BE2C (cell line): ENCODE measurements at regions not wholly inside any gene's neighbourhood (a gene's known extent, or its start where the extent isn't known, plus 50 kb on each side); places are given as distances from the start of the nearest gene placed in this dataset.
"Not testable (repeated sequence)": the region's sequence is repeated elsewhere in the genome, so short reads cannot be mapped to it uniquely, and the experiment has no call there.

Experiments used
- DNase-seq: peaks from one replicate; pipeline ENCODE4 v3.0.0-alpha.2; 2020
- H3K27me3 ChIP-seq: fragments of 250-450 bp; sonication (Bioruptor Pico); 2 replicates; pipeline ENCODE4 v1.5.1; 2020; ENCODE audit warnings: mild to moderate bottlenecking
- H3K36me3 ChIP-seq: fragments of 250-450 bp; sonication (Bioruptor Pico); 2 replicates; pipeline ENCODE4 v1.5.1; 2020; ENCODE audit warnings: mild to moderate bottlenecking
- H3K4me1 ChIP-seq: fragments of 250-450 bp; sonication (Bioruptor Pico); 2 replicates; pipeline ENCODE4 v1.5.1; 2020
- H3K4me3 ChIP-seq: 2 replicates; pipeline ENCODE4 v1.5.1; 2011; ENCODE audit warnings: low read depth, low read length
- H3K9me3 ChIP-seq: fragments of 250-450 bp; sonication (Bioruptor Pico); 2 replicates; pipeline ENCODE4 v1.5.1; 2020
- TF ChIP-seq, protein P1 (sequence below): IDR thresholded peaks from 2 replicates; pipeline ENCODE4 v1.5.1; 2012; ENCODE audit warnings: mild to moderate bottlenecking, low read depth, low read length

DNA sequence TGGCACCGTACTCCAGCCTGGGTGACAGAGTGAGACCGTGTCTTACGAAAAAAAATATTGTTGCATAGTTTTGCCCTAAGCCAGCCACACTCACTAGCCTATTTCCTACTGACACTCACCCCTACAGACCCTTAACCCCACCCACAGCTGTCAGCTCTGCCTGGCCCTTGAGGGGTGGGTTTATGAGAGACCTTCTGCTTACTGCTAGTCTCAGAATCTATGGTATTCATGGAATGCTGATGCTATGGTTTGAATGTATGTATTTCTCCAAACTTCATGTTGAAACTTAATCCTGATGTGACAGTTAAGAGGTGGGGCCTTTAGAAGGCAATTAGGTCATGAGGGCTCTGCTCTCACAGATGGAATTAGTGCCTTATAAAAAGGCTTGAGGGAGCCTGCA is 79.2 kb upstream of the LRCH1 start:
- TF ChIP-seq, protein P1, sequence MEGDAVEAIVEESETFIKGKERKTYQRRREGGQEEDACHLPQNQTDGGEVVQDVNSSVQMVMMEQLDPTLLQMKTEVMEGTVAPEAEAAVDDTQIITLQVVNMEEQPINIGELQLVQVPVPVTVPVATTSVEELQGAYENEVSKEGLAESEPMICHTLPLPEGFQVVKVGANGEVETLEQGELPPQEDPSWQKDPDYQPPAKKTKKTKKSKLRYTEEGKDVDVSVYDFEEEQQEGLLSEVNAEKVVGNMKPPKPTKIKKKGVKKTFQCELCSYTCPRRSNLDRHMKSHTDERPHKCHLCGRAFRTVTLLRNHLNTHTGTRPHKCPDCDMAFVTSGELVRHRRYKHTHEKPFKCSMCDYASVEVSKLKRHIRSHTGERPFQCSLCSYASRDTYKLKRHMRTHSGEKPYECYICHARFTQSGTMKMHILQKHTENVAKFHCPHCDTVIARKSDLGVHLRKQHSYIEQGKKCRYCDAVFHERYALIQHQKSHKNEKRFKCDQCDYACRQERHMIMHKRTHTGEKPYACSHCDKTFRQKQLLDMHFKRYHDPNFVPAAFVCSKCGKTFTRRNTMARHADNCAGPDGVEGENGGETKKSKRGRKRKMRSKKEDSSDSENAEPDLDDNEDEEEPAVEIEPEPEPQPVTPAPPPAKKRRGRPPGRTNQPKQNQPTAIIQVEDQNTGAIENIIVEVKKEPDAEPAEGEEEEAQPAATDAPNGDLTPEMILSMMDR = no peak
- Histone ChIP-seq H3K36me3 (no peaks in the 10 kb centered on the region), H3K4me1 (no peaks in the 10 kb centered on the region)

DNA sequence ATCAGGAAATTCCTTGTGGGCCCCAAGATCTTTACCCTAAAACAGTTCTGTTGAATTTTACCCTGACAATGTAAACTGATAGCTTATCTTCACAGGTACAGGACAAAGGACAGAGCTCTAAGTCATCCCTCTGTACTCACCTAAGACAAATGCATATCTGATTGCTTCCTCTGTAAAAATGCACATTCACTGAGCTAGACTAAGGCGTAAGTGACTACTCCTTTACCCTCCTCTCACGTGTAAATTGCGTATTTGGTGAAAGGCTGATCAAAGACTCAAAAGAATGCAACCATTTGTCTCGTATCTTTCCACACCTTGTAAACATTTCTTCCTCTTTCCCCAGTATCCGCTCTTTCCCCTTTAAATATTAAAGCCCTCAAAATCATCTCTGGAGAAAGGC is 80.6 kb upstream of the LRCH1 start:
- no peak overlapping the region for H3K4me3 ChIP-seq
- no peaks in the 10 kb centered on the region for H3K4me1 ChIP-seq
- H3K9me3 ChIP-seq = no peaks in the 10 kb centered on the region
- no peak for DNase-seq
- no peaks in the 10 kb centered on the region for H3K27me3 ChIP-seq
- no peaks in the 10 kb centered on the region for H3K36me3 ChIP-seq
- TF ChIP-seq, protein P1 = no peak

More for the DNA sequence above, 79.2 kb upstream of the LRCH1 start:
- Histone ChIP-seq H3K9me3 (no peaks in the 10 kb centered on the region), H3K27me3 (no peaks in the 10 kb centered on the region), H3K4me3 (no peak overlapping the region)
- no peak for DNase-seq

DNA sequence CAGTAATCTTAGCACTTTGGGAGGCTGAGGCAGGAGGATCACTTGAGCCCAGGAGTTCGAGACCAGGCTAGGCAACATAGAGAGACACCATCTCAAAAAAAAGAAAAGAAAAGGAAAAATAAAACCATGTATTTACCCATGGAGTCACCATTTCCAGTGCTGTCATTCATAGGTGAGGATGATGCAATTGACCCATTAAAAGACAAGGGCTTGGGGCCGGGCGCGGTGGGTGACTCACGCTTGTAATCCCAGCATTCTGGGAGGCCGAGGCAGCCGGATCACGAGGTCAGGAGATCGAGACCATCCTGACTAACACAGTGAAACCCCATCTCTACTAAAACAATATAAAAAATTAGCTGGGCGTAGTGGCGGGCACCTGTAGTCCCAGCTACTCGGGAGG is 82.6 kb upstream of the RUBCNL start:
- not testable (repeated sequence) for H3K36me3 ChIP-seq, H3K9me3 ChIP-seq, H3K4me1 ChIP-seq, H3K27me3 ChIP-seq, DNase-seq, H3K4me3 ChIP-seq

DNA sequence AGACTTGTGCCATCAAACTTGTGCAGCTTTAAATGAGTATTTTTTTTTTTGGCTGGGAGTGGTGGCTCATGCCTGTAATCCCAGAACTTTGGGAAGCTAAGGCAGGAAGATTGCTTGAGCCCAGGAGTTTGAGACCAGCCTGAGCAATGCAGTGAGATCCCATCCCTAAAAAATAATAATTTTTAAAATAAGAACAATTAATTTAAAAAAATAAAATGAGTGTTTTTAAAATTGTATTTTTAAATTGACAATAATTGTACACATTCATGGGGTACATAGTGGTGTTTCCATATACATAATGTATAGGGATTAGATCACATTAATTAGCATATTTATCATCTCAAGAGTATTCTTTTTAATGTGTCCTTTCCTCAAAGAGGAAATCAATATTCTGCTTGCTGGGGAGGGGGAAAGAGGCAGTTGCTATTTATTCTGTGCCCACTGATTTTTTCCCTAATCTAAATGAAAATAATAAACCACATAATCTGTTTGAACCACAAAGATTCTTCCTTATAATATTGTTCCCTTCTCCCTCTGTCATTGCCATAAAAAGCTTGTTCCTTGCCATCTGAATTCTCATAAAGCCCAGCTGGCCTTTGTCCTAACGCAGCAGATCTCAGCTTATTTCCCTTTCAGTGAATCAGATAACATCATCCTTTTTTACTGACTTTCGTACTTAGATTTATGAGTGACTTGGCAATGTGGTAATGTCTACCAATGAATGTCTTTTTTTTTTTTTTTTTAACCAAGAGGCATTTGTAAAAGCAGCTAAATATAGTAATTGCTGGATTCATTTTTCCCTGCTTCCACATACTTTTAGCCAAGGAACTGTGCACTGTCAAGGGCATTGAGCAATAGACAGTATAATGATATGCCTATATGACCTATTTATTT is 81.8 kb upstream of the RUBCNL start:
- no peaks in the 10 kb centered on the region for H3K9me3 ChIP-seq
- H3K27me3 ChIP-seq = no peaks in the 10 kb centered on the region
- TF ChIP-seq, protein P1 = no peak
- no peaks in the 10 kb centered on the region for H3K4me1 ChIP-seq
- H3K4me3 ChIP-seq = no peak overlapping the region
- DNase-seq = no peak
- no peaks in the 10 kb centered on the region for H3K36me3 ChIP-seq

DNA sequence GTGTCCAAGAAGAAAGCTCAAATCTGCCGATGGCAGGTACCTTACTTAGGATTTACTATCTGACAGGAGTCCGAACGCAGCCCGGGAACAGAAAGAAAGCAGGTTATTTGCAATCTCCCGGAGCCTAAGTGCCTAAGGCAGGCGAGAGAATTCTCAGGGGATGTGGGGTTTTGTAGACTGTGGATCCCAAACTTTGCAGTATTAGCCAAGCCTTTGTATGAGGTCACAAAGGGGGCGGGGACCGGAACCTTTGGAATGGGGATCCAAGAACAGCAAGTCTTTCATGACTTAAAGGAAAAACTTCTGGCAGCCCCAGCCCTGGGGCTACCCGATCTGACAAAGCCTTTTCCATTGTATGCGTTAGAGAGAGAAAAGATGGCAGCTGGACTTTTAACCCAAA is 80.6 kb upstream of the RUBCNL start:
- H3K36me3 ChIP-seq, H3K4me3 ChIP-seq: not testable (repeated sequence)

DNA sequence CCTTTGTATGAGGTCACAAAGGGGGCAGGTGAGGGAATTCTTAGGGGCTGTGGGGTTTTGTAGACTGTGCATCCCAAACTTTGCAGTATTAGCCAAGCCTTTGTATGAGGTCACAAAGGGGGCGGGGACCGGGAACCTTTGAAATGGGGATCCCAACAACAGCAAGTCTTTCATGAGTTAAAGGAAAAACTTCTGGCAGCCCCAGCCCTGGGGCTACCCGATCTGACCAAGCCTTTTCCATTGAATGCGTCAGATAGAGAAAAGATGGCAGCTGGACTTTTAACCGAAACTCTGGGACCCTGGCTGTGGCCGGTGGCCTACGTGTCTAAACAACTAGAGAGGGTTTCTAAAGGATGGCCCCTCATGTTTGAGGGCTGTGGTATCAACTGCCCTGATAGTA is 79.0 kb upstream of the RUBCNL start:
- not testable (repeated sequence) for H3K4me1 ChIP-seq, H3K27me3 ChIP-seq, DNase-seq

More for the DNA sequence above, 80.6 kb upstream of the RUBCNL start:
- not testable (repeated sequence) for H3K9me3 ChIP-seq, H3K4me1 ChIP-seq, DNase-seq, H3K27me3 ChIP-seq

DNA sequence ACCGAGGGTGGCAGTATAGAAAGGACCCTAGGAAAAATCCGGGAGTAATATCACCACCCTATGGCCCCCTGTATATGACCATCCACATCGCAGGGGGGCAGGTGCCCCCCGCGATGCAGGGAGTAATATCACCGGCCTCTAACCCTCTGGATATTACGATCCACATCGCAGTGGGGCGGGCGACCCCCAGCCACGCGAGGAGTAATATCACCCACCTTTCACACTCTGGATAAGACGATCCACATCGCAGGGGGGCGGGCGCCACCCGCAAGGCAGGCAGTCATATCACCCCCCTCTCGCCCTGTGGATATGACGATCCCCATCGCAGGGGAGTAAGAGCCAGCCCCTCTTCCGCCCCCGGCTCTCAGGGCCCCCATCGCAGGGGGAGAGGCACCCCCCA is 76.7 kb upstream of the RUBCNL start:
- TF ChIP-seq, protein P1 = no peak
- no peaks in the 10 kb centered on the region for H3K27me3 ChIP-seq
- no peaks in the 10 kb centered on the region for H3K36me3 ChIP-seq
- no peak for DNase-seq
- H3K9me3 ChIP-seq = no peaks in the 10 kb centered on the region
- H3K4me1 ChIP-seq = no peaks in the 10 kb centered on the region
- H3K4me3 ChIP-seq = no peak overlapping the region

More for the DNA sequence above, 79.0 kb upstream of the RUBCNL start:
- not testable (repeated sequence) for H3K36me3 ChIP-seq, H3K4me3 ChIP-seq, H3K9me3 ChIP-seq

DNA sequence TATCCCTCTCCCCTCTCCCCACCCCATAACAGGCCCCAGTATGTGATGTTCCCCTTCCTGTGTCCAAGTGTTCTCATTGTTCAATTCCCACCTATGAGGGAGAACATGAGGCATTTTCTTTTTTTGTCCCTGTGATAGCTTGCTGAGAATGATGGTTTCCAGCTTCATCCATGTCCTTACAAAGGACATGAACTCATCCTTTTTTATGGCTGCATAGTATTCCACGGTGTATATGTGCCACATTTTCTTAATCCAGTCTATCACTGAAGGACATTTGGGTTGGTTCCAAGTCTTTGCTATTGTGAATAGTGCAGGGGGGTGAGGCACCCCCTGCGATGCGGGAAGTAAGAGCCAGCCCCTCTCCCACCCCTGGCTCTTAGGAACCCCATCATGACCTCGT is 73.2 kb upstream of the RUBCNL start:
- H3K27me3 ChIP-seq, H3K36me3 ChIP-seq, H3K9me3 ChIP-seq, H3K4me1 ChIP-seq, H3K4me3 ChIP-seq, DNase-seq: not testable (repeated sequence)

DNA sequence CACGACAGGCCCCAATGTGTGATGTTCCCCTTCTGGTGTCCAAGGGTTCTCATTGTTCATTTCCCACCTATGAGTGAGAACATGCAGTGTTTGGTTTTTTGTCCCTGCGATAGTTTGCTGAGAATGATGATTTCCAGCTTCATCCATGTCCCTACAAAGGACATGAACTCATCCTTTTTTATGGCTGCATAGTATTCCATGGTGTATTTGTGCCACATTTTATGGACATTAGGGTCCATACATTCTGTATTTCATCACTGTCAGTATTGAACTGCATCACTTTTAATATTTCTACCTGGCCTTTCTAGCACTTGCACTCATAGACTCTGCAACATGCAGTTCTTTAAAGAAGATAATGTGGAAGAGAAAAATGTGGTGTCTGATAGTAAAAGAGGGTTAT is 70.2 kb upstream of the RUBCNL start:
- H3K4me3 ChIP-seq, H3K9me3 ChIP-seq, DNase-seq, H3K4me1 ChIP-seq, H3K27me3 ChIP-seq, H3K36me3 ChIP-seq: not testable (repeated sequence)
